ENCODE measurements at regions not wholly inside any gene's neighbourhood (a gene's known extent, or its start where the extent isn't known, plus 50 kb on each side); places are given as distances from the start of the nearest gene placed in this dataset.

GRCh38 chr20:24393903-24394302, 75.5 kb upstream of the SYNDIG1 start:
- no peak for TF ChIP-seq CTCF (conservative IDR thresholded peaks at IDR 0.05; ENCODE audit: low read depth, low read length)
- TF ChIP-seq EZH2 (IDR thresholded peaks at IDR 0.05; ENCODE audit: borderline replicate concordance, low read depth, low read length, poor library complexity, severe bottlenecking), result no peak

All from A673 (cell line).